Activated B cell treated with CpG ODN at 0.5 μM for 24 hours (primary cell): ENCODE measurements at regions not wholly inside any gene's neighbourhood (a gene's known extent, or its start where the extent isn't known, plus 50 kb on each side); places are given as distances from the start of the nearest gene placed in this dataset.

Source experiments
- ATAC-seq: fragments of 200-7000 bp; cut with Tn5 transposase; one replicate; pipeline ENCODE4 v1.10.0; 2021; ENCODE audit warnings: low read depth, mild to moderate bottlenecking, moderate library complexity
- CTCF ChIA-PET: fragments of 350-600 bp; sonication (Branson Sonifier 250); formaldehyde crosslinking; loops from one replicate; lab custom pipeline; 2021; ENCODE audit warnings: antibody characterized with exemption; lab: Charles Lee
- POLR2A ChIA-PET: fragments of 350-600 bp; sonication (Branson Sonifier 250); formaldehyde crosslinking; loops from one replicate; lab custom pipeline; 2021; ENCODE audit warnings: antibody characterized with exemption; lab: Charles Lee
- DNase-seq: peaks from one replicate; pipeline ENCODE4 v3.0.0; 2022
- H3K27ac Mint-ChIP-seq: one replicate; pipeline ENCODE4 v1.8.0; 2020; ENCODE audit warnings: mixed read lengths
- H3K27me3 Mint-ChIP-seq: one replicate; pipeline ENCODE4 v1.8.0; 2021; ENCODE audit warnings: mixed read lengths
- H3K36me3 Mint-ChIP-seq: one replicate; pipeline ENCODE4 v1.8.0; 2021; ENCODE audit warnings: low read depth, mixed read lengths
- H3K4me1 Mint-ChIP-seq: one replicate; pipeline ENCODE4 v1.8.0; 2021; ENCODE audit warnings: mixed read lengths
- H3K4me3 Mint-ChIP-seq: one replicate; pipeline ENCODE4 v1.8.0; 2020; ENCODE audit warnings: mild to moderate bottlenecking, mixed read lengths
- H3K9me3 Mint-ChIP-seq: one replicate; pipeline ENCODE4 v1.8.0; 2020; ENCODE audit warnings: mixed read lengths
- CTCF ChIP-seq: fragments of 200-600 bp; IDR thresholded peaks from one replicate; pipeline ENCODE4 v1.8.0; 2022; ENCODE audit warnings: antibody characterized with exemption, mild to moderate bottlenecking
- intact Hi-C: fragments of 100-400 bp; cut with micrococcal nuclease; formaldehyde crosslinking; loops from one replicate; pipeline ENCODE4 v1.15.1; 2024

GRCh38 chr12:33581613-33582122 lies 142.0 kb upstream of the SYT10 start:
- ATAC-seq (no peak), DNase-seq (no peak)
- H3K27ac Mint-ChIP-seq: no peak overlapping the region
- ChIA-PET CTCF (no interaction called here), POLR2A (no interaction called here)
- H3K27me3 Mint-ChIP-seq: no peaks in the 10 kb centered on the region
- TF ChIP-seq CTCF: no peak
- H3K9me3 Mint-ChIP-seq: peaks cover 4% of the 10 kb centered on the region
- no peaks in the 10 kb centered on the region for H3K4me1 Mint-ChIP-seq
- no peaks in the 10 kb centered on the region for H3K36me3 Mint-ChIP-seq
- no peak overlapping the region for H3K4me3 Mint-ChIP-seq
- intact Hi-C loops: no loop called here

GRCh38 chr12:33586576-33586975 lies 147.0 kb upstream of the SYT10 start:
- ATAC-seq (no peak), DNase-seq (no peak)
- Mint-ChIP-seq H3K27ac (no peak overlapping the region), H3K36me3 (no peaks in the 10 kb centered on the region), H3K4me1 (no peaks in the 10 kb centered on the region), H3K27me3 (no peaks in the 10 kb centered on the region), H3K9me3 (no peaks in the 10 kb centered on the region), H3K4me3 (no peak overlapping the region)
- CTCF ChIA-PET: no interaction called here
- POLR2A ChIA-PET: no interaction called here
- TF ChIP-seq CTCF: no peak
- intact Hi-C loops: no loop called here

- POLR2A ChIA-PET: no interaction called here
- Mint-ChIP-seq H3K27me3 (no peaks in the 10 kb centered on the region), H3K36me3 (no peaks in the 10 kb centered on the region), H3K27ac (no peak overlapping the region), H3K9me3 (no peaks in the 10 kb centered on the region), H3K4me1 (no peaks in the 10 kb centered on the region), H3K4me3 (no peak overlapping the region)
- intact Hi-C loops: no loop called here
- DNase-seq (no peak), ATAC-seq (no peak)
- CTCF ChIA-PET: no interaction called here
- no peak for TF ChIP-seq CTCF
These were observed 147.7 kb upstream of the SYT10 start for GRCh38 chr12:33587354-33587753.

GRCh38 chr12:33587784-33588712 lies 148.4 kb upstream of the SYT10 start:
- Mint-ChIP-seq H3K9me3 (no peaks in the 10 kb centered on the region), H3K36me3 (no peaks in the 10 kb centered on the region)

More at GRCh38 chr12:33587784-33588712, 148.4 kb upstream of the SYT10 start:
- no peak for TF ChIP-seq CTCF
- intact Hi-C loops: no loop called here
- no peak for ATAC-seq
- H3K4me3 Mint-ChIP-seq: no peak overlapping the region
- H3K27ac Mint-ChIP-seq: no peak overlapping the region
- POLR2A ChIA-PET: no interaction called here
- no peaks in the 10 kb centered on the region for H3K4me1 Mint-ChIP-seq
- CTCF ChIA-PET: no interaction called here
- H3K27me3 Mint-ChIP-seq: no peaks in the 10 kb centered on the region
- no peak for DNase-seq
